ENCODE measurements at regions not wholly inside any gene's neighbourhood (a gene's known extent, or its start where the extent isn't known, plus 50 kb on each side); places are given as distances from the start of the nearest gene placed in this dataset.

GRCh38 chr1:190633488-190633887, 155.8 kb upstream of the BRINP3 start:
- Histone ChIP-seq H4K20me1 (ENCODE audit: control insufficient read depth, insufficient read depth, low read depth, low read length) (no peaks in the 10 kb centered on the region), H3K79me2 (ENCODE audit: control insufficient read depth, low read length) (no peaks in the 10 kb centered on the region), H3F3A (ENCODE audit: control insufficient read depth, insufficient read depth) (no peaks in the 10 kb centered on the region), H3K9me3 (ENCODE audit: control insufficient read depth, insufficient read depth, low read length) (no peaks in the 10 kb centered on the region), H3K4me3 (ENCODE audit: low read length) (no peak overlapping the region), H3K27me3 (ENCODE audit: control insufficient read depth, low read length) (no peaks in the 10 kb centered on the region), H3K36me3 (ENCODE audit: control insufficient read depth, low read length) (no peaks in the 10 kb centered on the region), H3K4me2 (ENCODE audit: low read length) (no peak overlapping the region), H3K9me2 (replicated peaks; ENCODE audit: control insufficient read depth, low read length) (no peaks in the 10 kb centered on the region), H3K4me1 (ENCODE audit: control insufficient read depth, low read length) (no peaks in the 10 kb centered on the region), H3K27ac (ENCODE audit: low read depth, low read length) (no peak overlapping the region)
- no peak for TF ChIP-seq EZH2phosphoT487 (IDR thresholded peaks at IDR 0.05; ENCODE audit: borderline replicate concordance, low read length)
- no peak for TF ChIP-seq CTCF (IDR thresholded peaks at IDR 0.05; ENCODE audit: low read depth, low read length, poor library complexity, severe bottlenecking)

- Histone ChIP-seq H3K9me2 (replicated peaks; ENCODE audit: control insufficient read depth, low read length) (no peaks in the 10 kb centered on the region), H3F3A (ENCODE audit: control insufficient read depth, insufficient read depth) (no peaks in the 10 kb centered on the region), H3K4me3 (ENCODE audit: low read length) (no peak overlapping the region), H3K27ac (ENCODE audit: low read depth, low read length) (no peak overlapping the region), H3K9me3 (ENCODE audit: control insufficient read depth, insufficient read depth, low read length) (no peaks in the 10 kb centered on the region), H3K27me3 (ENCODE audit: control insufficient read depth, low read length) (no peaks in the 10 kb centered on the region), H3K4me2 (ENCODE audit: low read length) (no peak overlapping the region), H3K79me2 (ENCODE audit: control insufficient read depth, low read length) (no peaks in the 10 kb centered on the region), H3K4me1 (ENCODE audit: control insufficient read depth, low read length) (no peaks in the 10 kb centered on the region), H4K20me1 (ENCODE audit: control insufficient read depth, insufficient read depth, low read depth, low read length) (no peaks in the 10 kb centered on the region), H3K36me3 (ENCODE audit: control insufficient read depth, low read length) (no peaks in the 10 kb centered on the region)
- TF ChIP-seq EZH2phosphoT487 (IDR thresholded peaks at IDR 0.05; ENCODE audit: borderline replicate concordance, low read length): no peak
- TF ChIP-seq CTCF (IDR thresholded peaks at IDR 0.05; ENCODE audit: low read depth, low read length, poor library complexity, severe bottlenecking): no peak
Observed at GRCh38 chr1:190634134-190634533, 156.5 kb upstream of the BRINP3 start.

- TF ChIP-seq EZH2phosphoT487 (IDR thresholded peaks at IDR 0.05; ENCODE audit: borderline replicate concordance, low read length) (no peak), CTCF (IDR thresholded peaks at IDR 0.05; ENCODE audit: low read depth, low read length, poor library complexity, severe bottlenecking) (no peak)
- no peaks in the 10 kb centered on the region for H4K20me1 ChIP-seq (ENCODE audit: control insufficient read depth, insufficient read depth, low read depth, low read length)
- no peak overlapping the region for H3K4me2 ChIP-seq (ENCODE audit: low read length)
- no peaks in the 10 kb centered on the region for H3K79me2 ChIP-seq (ENCODE audit: control insufficient read depth, low read length)
- H3K9me3 ChIP-seq (ENCODE audit: control insufficient read depth, insufficient read depth, low read length): no peaks in the 10 kb centered on the region
- no peak overlapping the region for H3K27ac ChIP-seq (ENCODE audit: low read depth, low read length)
- no peak overlapping the region for H3K4me3 ChIP-seq (ENCODE audit: low read length)
- no peaks in the 10 kb centered on the region for H3K9me2 ChIP-seq (replicated peaks; ENCODE audit: control insufficient read depth, low read length)
- H3F3A ChIP-seq (ENCODE audit: control insufficient read depth, insufficient read depth): no peaks in the 10 kb centered on the region
- H3K36me3 ChIP-seq (ENCODE audit: control insufficient read depth, low read length): no peaks in the 10 kb centered on the region
- no peaks in the 10 kb centered on the region for H3K4me1 ChIP-seq (ENCODE audit: control insufficient read depth, low read length)
- H3K27me3 ChIP-seq (ENCODE audit: control insufficient read depth, low read length): no peaks in the 10 kb centered on the region
Observed at GRCh38 chr1:190649553-190649952, 171.9 kb upstream of the BRINP3 start.

- Histone ChIP-seq H3K27me3 (ENCODE audit: control insufficient read depth, low read length) (no peaks in the 10 kb centered on the region), H3K9me3 (ENCODE audit: control insufficient read depth, insufficient read depth, low read length) (no peaks in the 10 kb centered on the region), H3K4me2 (ENCODE audit: low read length) (no peak overlapping the region), H3K27ac (ENCODE audit: low read depth, low read length) (no peak overlapping the region), H3K36me3 (ENCODE audit: control insufficient read depth, low read length) (no peaks in the 10 kb centered on the region), H3K79me2 (ENCODE audit: control insufficient read depth, low read length) (no peaks in the 10 kb centered on the region), H4K20me1 (ENCODE audit: control insufficient read depth, insufficient read depth, low read depth, low read length) (no peaks in the 10 kb centered on the region), H3F3A (ENCODE audit: control insufficient read depth, insufficient read depth) (no peaks in the 10 kb centered on the region), H3K4me1 (ENCODE audit: control insufficient read depth, low read length) (no peaks in the 10 kb centered on the region), H3K9me2 (replicated peaks; ENCODE audit: control insufficient read depth, low read length) (no peaks in the 10 kb centered on the region), H3K4me3 (ENCODE audit: low read length) (no peak overlapping the region)
- no peak for TF ChIP-seq EZH2phosphoT487 (IDR thresholded peaks at IDR 0.05; ENCODE audit: borderline replicate concordance, low read length)
- no peak for TF ChIP-seq CTCF (IDR thresholded peaks at IDR 0.05; ENCODE audit: low read depth, low read length, poor library complexity, severe bottlenecking)
Observed at GRCh38 chr1:190658907-190659306, 181.2 kb upstream of the BRINP3 start.
